CD14-positive monocyte (primary cell): ENCODE measurements at regions not wholly inside any gene's neighbourhood (a gene's known extent, or its start where the extent isn't known, plus 50 kb on each side); places are given as distances from the start of the nearest gene placed in this dataset.

ENCODE experiments used
- DNase-seq, 3 donors: peaks; one replicate each; pipeline ENCODE4 v3.0.0-alpha.2; 2011 to 2022
- H2AFZ ChIP-seq: 2 replicates; pipeline ENCODE4 v1.6.0; 2012; ENCODE audit warnings: mild to moderate bottlenecking, low read depth, low read length, inconsistent platforms; ENCODE audit not compliant: insufficient read depth, poor library complexity, severe bottlenecking
- H3K27ac ChIP-seq, 2 donors: 1 replicate in 1 of 2; 2 replicates in 1 of 2; pipeline ENCODE4 v1.5.1; 2012 to 2013; ENCODE audit warnings: low read length in 2 of 2, control low read depth in 1 of 2, inconsistent platforms in 1 of 2, low read depth in 1 of 2, mild to moderate bottlenecking in 1 of 2
- H3K27me3 ChIP-seq, 2 donors: one replicate each; pipeline versions ENCODE4 v1.6.0 to v1.6.1; 2011 to 2013; ENCODE audit warnings: low read length in 2 of 2; ENCODE audit not compliant: control insufficient read depth in 2 of 2, insufficient read depth in 2 of 2
- H3K36me3 ChIP-seq, 2 donors: replicated peaks in 1 of 2; 1 replicate in 1 of 2; 2 replicates in 1 of 2; pipeline versions ENCODE4 v1.5.1 to v1.6.1; 2012 to 2013; ENCODE audit warnings: low read length in 2 of 2, control low read depth in 1 of 2, inconsistent platforms in 1 of 2, mild to moderate bottlenecking in 1 of 2; ENCODE audit not compliant: insufficient read depth in 2 of 2, control insufficient read depth in 1 of 2
- H3K4me1 ChIP-seq, 2 donors: 1 replicate in 1 of 2; 2 replicates in 1 of 2; pipeline versions ENCODE4 v1.5.1 to v1.6.1; 2012 to 2013; ENCODE audit warnings: low read length in 2 of 2, control low read depth in 1 of 2, inconsistent platforms in 1 of 2, mild to moderate bottlenecking in 1 of 2, moderate library complexity in 1 of 2; ENCODE audit not compliant: insufficient read depth in 2 of 2, control insufficient read depth in 1 of 2
- H3K4me2 ChIP-seq: replicated peaks from 2 replicates; pipeline ENCODE3; 2012; ENCODE audit warnings: low read length, moderate library complexity, mild to moderate bottlenecking; ENCODE audit not compliant: poor library complexity, severe bottlenecking; ENCODE audit errors: extremely low read depth
- H3K4me3 ChIP-seq, 3 experiments: fragments of 200-600 bp in 1 of 3; sonication (generic) in 1 of 3; replicated peaks in 1 of 3; 1 replicate in 2 of 3; 2 replicates in 1 of 3; pipeline ENCODE4 v1.5.1; 2011 to 2013; ENCODE audit warnings: low read length in 3 of 3, mild to moderate bottlenecking in 3 of 3, control low read depth in 2 of 3, low read depth in 2 of 3, inconsistent platforms in 1 of 3, moderate library complexity in 1 of 3
- H3K79me2 ChIP-seq: 2 replicates; pipeline ENCODE4 v1.6.0; 2012; ENCODE audit warnings: mild to moderate bottlenecking, control low read depth, inconsistent platforms, low read length, moderate library complexity; ENCODE audit not compliant: insufficient read depth
- H3K9ac ChIP-seq: 2 replicates; pipeline ENCODE4 v1.6.0; 2017; ENCODE audit warnings: low read length, mild to moderate bottlenecking; ENCODE audit not compliant: insufficient read depth, poor library complexity, severe bottlenecking
- H3K9me3 ChIP-seq, 2 donors: replicated peaks in 1 of 2; 1 replicate in 1 of 2; 2 replicates in 1 of 2; pipeline versions ENCODE4 v1.5.1 to v1.6.1; 2012 to 2013; ENCODE audit warnings: low read length in 2 of 2, control low read depth in 1 of 2; ENCODE audit not compliant: control insufficient read depth in 1 of 2, insufficient read depth in 1 of 2
- H4K20me1 ChIP-seq: 2 replicates; pipeline ENCODE4 v1.6.0; 2012; ENCODE audit warnings: mild to moderate bottlenecking, low read length, control low read depth, moderate library complexity; ENCODE audit not compliant: insufficient read depth
- H3K27ac Mint-ChIP-seq, 7 donors: one replicate each; pipeline ENCODE4 v1.8.0; 2020; ENCODE audit warnings: mild to moderate bottlenecking in 7 of 7, mixed read lengths in 7 of 7, moderate library complexity in 6 of 7, inconsistent platforms in 2 of 7
- H3K27me3 Mint-ChIP-seq, 3 donors: one replicate each; pipeline ENCODE4 v1.8.0; 2021 to 2022; ENCODE audit warnings: low read depth in 3 of 3, mild to moderate bottlenecking in 3 of 3, mixed read lengths in 3 of 3, moderate library complexity in 3 of 3, inconsistent platforms in 1 of 3
- H3K36me3 Mint-ChIP-seq, 2 donors: one replicate each; pipeline ENCODE4 v1.8.0; 2020; ENCODE audit warnings: mixed read lengths in 2 of 2, inconsistent platforms in 1 of 2, mild to moderate bottlenecking in 1 of 2
- H3K4me1 Mint-ChIP-seq: one replicate; pipeline ENCODE4 v1.8.0; 2020; ENCODE audit warnings: mild to moderate bottlenecking, mixed read lengths
- H3K4me3 Mint-ChIP-seq, 2 donors: one replicate each; pipeline ENCODE4 v1.8.0; 2020; ENCODE audit warnings: mild to moderate bottlenecking in 2 of 2, mixed read lengths in 2 of 2, moderate library complexity in 1 of 2
- H3K9me3 Mint-ChIP-seq, 7 donors: one replicate each; pipeline ENCODE4 v1.8.0; 2020 to 2022; ENCODE audit warnings: mixed read lengths in 7 of 7, mild to moderate bottlenecking in 6 of 7, moderate library complexity in 6 of 7, inconsistent platforms in 2 of 7
- WGBS: methylation state at CpG from one replicate; pipeline ENCODE4 v1.1.5; 2013; ENCODE audit warnings: missing lambda C conversion rate; ENCODE audit not compliant: insufficient coverage; 5-methylcytosine and 5-hydroxymethylcytosine counted together
- intact Hi-C, 2 donors: fragments of 100-400 bp; cut with micrococcal nuclease; formaldehyde crosslinking; loops; one replicate each; pipeline versions ENCODE4 v1.15.0 to v1.15.1; 2023
- TF ChIP-seq, protein P1 (sequence below): fragments of 200-600 bp; IDR thresholded peaks from one replicate; pipeline ENCODE4 v1.8.0; 2022; ENCODE audit warnings: antibody characterized with exemption, mild to moderate bottlenecking

DNA sequence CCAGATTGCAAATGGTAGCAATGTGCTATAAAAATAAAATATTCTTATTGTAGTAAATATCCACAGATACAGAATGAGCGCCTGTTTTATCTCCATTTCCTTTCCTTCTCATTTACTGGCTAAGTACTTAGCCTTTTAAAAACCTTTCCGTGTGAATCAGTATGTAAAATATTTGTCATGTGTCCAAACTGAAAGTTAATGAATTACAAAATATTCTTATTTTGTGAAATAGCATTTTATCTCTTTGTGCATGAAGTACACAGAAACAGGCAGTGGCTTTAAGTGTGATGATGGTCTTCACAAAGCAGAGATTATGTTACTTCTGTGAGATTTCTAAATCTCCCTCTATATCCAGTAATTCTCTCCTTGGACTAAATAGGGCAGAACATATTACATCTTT lies 56.7 kb upstream of the KIAA1217 start:
- no peak overlapping the region for H3K27ac ChIP-seq
- H2AFZ ChIP-seq = no peak overlapping the region
- H3K36me3 ChIP-seq = no peaks in the 10 kb centered on the region
- H3K9me3 ChIP-seq = no peaks in the 10 kb centered on the region
- DNase-seq = no peak
- no peak overlapping the region for H3K4me3 ChIP-seq
- Mint-ChIP-seq H3K27ac (no peak overlapping the region), H3K4me1 (no peaks in the 10 kb centered on the region), H3K9me3 (peaks cover under 1 to 21% (median 9%) of the 10 kb centered on the region in 7 donors), H3K36me3 (no peaks in the 10 kb centered on the region), H3K27me3 (peaks cover 0 to 1% (median 0%) of the 10 kb centered on the region in 3 donors), H3K4me3 (no peak overlapping the region)
- WGBS = no CpG with 5 or more reads among the region's 2 CpGs
- no peak overlapping the region for H3K9ac ChIP-seq
- no peaks in the 10 kb centered on the region for H3K79me2 ChIP-seq
- H4K20me1 ChIP-seq = no peaks in the 10 kb centered on the region
- H3K4me1 ChIP-seq = no peaks in the 10 kb centered on the region
- no peak overlapping the region for H3K4me2 ChIP-seq
- TF ChIP-seq, protein P1, sequence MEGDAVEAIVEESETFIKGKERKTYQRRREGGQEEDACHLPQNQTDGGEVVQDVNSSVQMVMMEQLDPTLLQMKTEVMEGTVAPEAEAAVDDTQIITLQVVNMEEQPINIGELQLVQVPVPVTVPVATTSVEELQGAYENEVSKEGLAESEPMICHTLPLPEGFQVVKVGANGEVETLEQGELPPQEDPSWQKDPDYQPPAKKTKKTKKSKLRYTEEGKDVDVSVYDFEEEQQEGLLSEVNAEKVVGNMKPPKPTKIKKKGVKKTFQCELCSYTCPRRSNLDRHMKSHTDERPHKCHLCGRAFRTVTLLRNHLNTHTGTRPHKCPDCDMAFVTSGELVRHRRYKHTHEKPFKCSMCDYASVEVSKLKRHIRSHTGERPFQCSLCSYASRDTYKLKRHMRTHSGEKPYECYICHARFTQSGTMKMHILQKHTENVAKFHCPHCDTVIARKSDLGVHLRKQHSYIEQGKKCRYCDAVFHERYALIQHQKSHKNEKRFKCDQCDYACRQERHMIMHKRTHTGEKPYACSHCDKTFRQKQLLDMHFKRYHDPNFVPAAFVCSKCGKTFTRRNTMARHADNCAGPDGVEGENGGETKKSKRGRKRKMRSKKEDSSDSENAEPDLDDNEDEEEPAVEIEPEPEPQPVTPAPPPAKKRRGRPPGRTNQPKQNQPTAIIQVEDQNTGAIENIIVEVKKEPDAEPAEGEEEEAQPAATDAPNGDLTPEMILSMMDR = no peak
- intact Hi-C loops = no loop called here
- H3K27me3 ChIP-seq = no peaks in the 10 kb centered on the region

DNA sequence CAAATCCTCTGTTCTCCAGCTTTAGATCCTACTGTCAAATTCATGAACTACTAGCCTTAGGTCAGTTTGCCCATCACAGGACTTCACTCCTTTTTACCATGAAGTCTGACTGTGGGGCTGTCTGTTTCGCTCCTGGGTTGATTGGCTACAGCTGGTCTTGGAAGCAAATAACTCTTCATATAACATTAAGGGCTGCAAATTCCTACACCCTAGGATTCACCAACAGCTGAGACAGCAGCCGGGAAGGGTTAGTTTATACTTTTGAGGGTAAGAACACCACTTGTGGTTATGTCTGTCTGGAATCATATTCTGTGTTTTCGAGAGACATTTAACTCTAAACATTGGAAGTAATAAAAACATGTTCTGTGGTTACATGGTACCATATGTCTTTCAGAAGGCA lies 55.9 kb upstream of the KIAA1217 start:
- Mint-ChIP-seq H3K27ac (no peak overlapping the region), H3K4me3 (no peak overlapping the region), H3K27me3 (peaks cover 0 to 1% (median 0%) of the 10 kb centered on the region in 3 donors), H3K36me3 (no peaks in the 10 kb centered on the region), H3K9me3 (peaks cover 3 to 24% (median 11%) of the 10 kb centered on the region in 7 donors), H3K4me1 (no peaks in the 10 kb centered on the region)
- H3K4me1 ChIP-seq = no peaks in the 10 kb centered on the region
- no peaks in the 10 kb centered on the region for H3K36me3 ChIP-seq
- DNase-seq = no peak
- no peak overlapping the region for H3K4me2 ChIP-seq
- H3K4me3 ChIP-seq = no peak overlapping the region
- no peak overlapping the region for H3K9ac ChIP-seq
- H3K79me2 ChIP-seq = no peaks in the 10 kb centered on the region
- no peaks in the 10 kb centered on the region for H3K27me3 ChIP-seq
- H3K27ac ChIP-seq = no peak overlapping the region
- WGBS = no CpG with 5 or more reads among the region's 3 CpGs
- intact Hi-C loops = no loop called here
- no peaks in the 10 kb centered on the region for H3K9me3 ChIP-seq
- H4K20me1 ChIP-seq = no peaks in the 10 kb centered on the region
- TF ChIP-seq, protein P1 = no peak
- no peak overlapping the region for H2AFZ ChIP-seq
